Panc1 (cell line): ENCODE measurements at regions not wholly inside any gene's neighbourhood (a gene's known extent, or its start where the extent isn't known, plus 50 kb on each side); places are given as distances from the start of the nearest gene placed in this dataset.

Experiments
- ATAC-seq: fragments of 200-7000 bp; cut with Tn5 transposase; 2 replicates; pipeline ENCODE4 v1.9.1; 2020; ENCODE audit warnings: mild to moderate bottlenecking, moderate library complexity
- BruUV-seq: library from RNA; stranded (reverse); fragments of 400-500 nt; replicated peaks from 2 replicates; lab custom pipeline; 2021; lab: Mats Ljungman, UMichigan
- CTCF ChIA-PET: fragments of 300-600 bp; sonication (Branson Sonifier 250); formaldehyde crosslinking; loops from one replicate; lab custom pipeline; 2022; ENCODE audit warnings: antibody characterized with exemption; lab: Charles Lee
- POLR2A ChIA-PET: fragments of 300-600 bp; sonication (Branson Sonifier 250); formaldehyde crosslinking; loops from one replicate; lab custom pipeline; 2022; ENCODE audit warnings: antibody characterized with exemption; lab: Charles Lee
- DNase-seq: peaks from one replicate; pipeline ENCODE4 v3.0.0-alpha.2; 2010; ENCODE audit warnings: low read depth, low spot score
- H3K27ac ChIP-seq: 2 replicates; pipeline ENCODE4 v1.5.1; 2011; ENCODE audit warnings: mild to moderate bottlenecking, low read length, inconsistent platforms
- H3K27me3 ChIP-seq: fragments of 200-500 bp; sonication (Bioruptor generic); 2 replicates; pipeline ENCODE4 v1.6.0; 2014; ENCODE audit warnings: low read length, inconsistent platforms; ENCODE audit not compliant: control insufficient read depth, insufficient read depth
- H3K36me3 ChIP-seq: fragments of 200-500 bp; sonication (Bioruptor generic); 2 replicates; pipeline ENCODE4 v1.5.1; 2014; ENCODE audit warnings: inconsistent platforms, mild to moderate bottlenecking, low read length, moderate library complexity; ENCODE audit not compliant: control insufficient read depth, insufficient read depth
- H3K4me1 ChIP-seq: 2 replicates; pipeline ENCODE4 v1.5.1; 2011; ENCODE audit warnings: inconsistent platforms, mild to moderate bottlenecking, low read length, moderate library complexity; ENCODE audit not compliant: control insufficient read depth, insufficient read depth
- H3K4me3 ChIP-seq, 2 experiments: 2 replicates each; pipeline ENCODE4 v1.5.1; 2011 to 2012; ENCODE audit warnings: low read depth in 2 of 2, low read length in 2 of 2, mild to moderate bottlenecking in 2 of 2, inconsistent platforms in 1 of 2, moderate library complexity in 1 of 2
- H3K9me3 ChIP-seq: fragments of 200-500 bp; sonication (Bioruptor generic); 2 replicates; pipeline ENCODE4 v1.5.1; 2014; ENCODE audit warnings: low read depth, mild to moderate bottlenecking, inconsistent platforms, low read length, moderate library complexity; ENCODE audit not compliant: control insufficient read depth, insufficient read depth
- POLR2AphosphoS5 ChIP-seq: IDR thresholded peaks from 2 replicates; pipeline ENCODE4 v1.6.1; 2012; ENCODE audit warnings: mild to moderate bottlenecking, low read depth, low read length, moderate library complexity
- REST ChIP-seq, 2 experiments: IDR thresholded peaks; 2 replicates each; pipeline ENCODE4 v1.6.1; 2011 to 2012; ENCODE audit warnings: low read depth in 2 of 2, control low read depth in 1 of 2, low read length in 1 of 2, mild to moderate bottlenecking in 1 of 2, moderate library complexity in 1 of 2; ENCODE audit not compliant: insufficient read depth in 1 of 2
- SIN3A ChIP-seq: IDR thresholded peaks from 2 replicates; pipeline ENCODE4 v1.6.1; 2012; ENCODE audit warnings: low read depth, mild to moderate bottlenecking, low read length, moderate library complexity, borderline replicate concordance; ENCODE audit not compliant: insufficient read depth
- TCF7L2 ChIP-seq: IDR thresholded peaks from 2 replicates; pipeline ENCODE4 v1.6.1; 2011; ENCODE audit warnings: mild to moderate bottlenecking, low read depth, low read length, inconsistent platforms
- in situ Hi-C: cut with HindIII; loops from 2 replicates; pipeline ENCODE4 v1.10.0; 2016; ENCODE audit warnings: low sequenced_read_pairs, low pct_unique_long_range_greater_than_20kb
- intact Hi-C: fragments of 100-400 bp; cut with micrococcal nuclease; formaldehyde crosslinking; loops from one replicate; pipeline ENCODE4 v1.10.0; 2022; ENCODE audit not compliant: unreplicated experiment
- TF ChIP-seq, protein P1 (sequence below): fragments of 450-650 bp; IDR thresholded peaks from 2 replicates; pipeline ENCODE4 v1.5.1; 2017; ENCODE audit warnings: mild to moderate bottlenecking

- in situ Hi-C loops (no loop called here), intact Hi-C loops (no loop called here)
- no TSS peak for BruUV-seq
- TF ChIP-seq TCF7L2: no peak
- no peak for TF ChIP-seq SIN3A
- no peak for TF ChIP-seq REST (IDR thresholded peaks at IDR 0.05; ENCODE audit: insufficient read depth in 1 of 2, low read depth in 2 of 2, low read length in 1 of 2)
- TF ChIP-seq, protein P1, sequence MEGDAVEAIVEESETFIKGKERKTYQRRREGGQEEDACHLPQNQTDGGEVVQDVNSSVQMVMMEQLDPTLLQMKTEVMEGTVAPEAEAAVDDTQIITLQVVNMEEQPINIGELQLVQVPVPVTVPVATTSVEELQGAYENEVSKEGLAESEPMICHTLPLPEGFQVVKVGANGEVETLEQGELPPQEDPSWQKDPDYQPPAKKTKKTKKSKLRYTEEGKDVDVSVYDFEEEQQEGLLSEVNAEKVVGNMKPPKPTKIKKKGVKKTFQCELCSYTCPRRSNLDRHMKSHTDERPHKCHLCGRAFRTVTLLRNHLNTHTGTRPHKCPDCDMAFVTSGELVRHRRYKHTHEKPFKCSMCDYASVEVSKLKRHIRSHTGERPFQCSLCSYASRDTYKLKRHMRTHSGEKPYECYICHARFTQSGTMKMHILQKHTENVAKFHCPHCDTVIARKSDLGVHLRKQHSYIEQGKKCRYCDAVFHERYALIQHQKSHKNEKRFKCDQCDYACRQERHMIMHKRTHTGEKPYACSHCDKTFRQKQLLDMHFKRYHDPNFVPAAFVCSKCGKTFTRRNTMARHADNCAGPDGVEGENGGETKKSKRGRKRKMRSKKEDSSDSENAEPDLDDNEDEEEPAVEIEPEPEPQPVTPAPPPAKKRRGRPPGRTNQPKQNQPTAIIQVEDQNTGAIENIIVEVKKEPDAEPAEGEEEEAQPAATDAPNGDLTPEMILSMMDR: no peak
- no peak for TF ChIP-seq POLR2AphosphoS5
- Histone ChIP-seq H3K36me3 (no peaks in the 10 kb centered on the region), H3K4me1 (no peaks in the 10 kb centered on the region), H3K27ac (no peak overlapping the region), H3K27me3 (no peaks in the 10 kb centered on the region), H3K9me3 (no peaks in the 10 kb centered on the region), H3K4me3 (no peak overlapping the region)
- ChIA-PET CTCF (no interaction called here), POLR2A (no interaction called here)
- DNase-seq (no peak), ATAC-seq (no peak)
These were observed 194.4 kb upstream of the KAZN start for GRCh38 chr1:14403961-14404645.

- no TSS peak for BruUV-seq
- TF ChIP-seq POLR2AphosphoS5 (no peak), REST (IDR thresholded peaks at IDR 0.05; ENCODE audit: insufficient read depth in 1 of 2, low read depth in 2 of 2, low read length in 1 of 2) (no peak), SIN3A (no peak), TCF7L2 (no peak)
- TF ChIP-seq, protein P1: no peak
- Histone ChIP-seq H3K36me3 (no peaks in the 10 kb centered on the region), H3K9me3 (no peaks in the 10 kb centered on the region), H3K27ac (no peak overlapping the region), H3K27me3 (no peaks in the 10 kb centered on the region), H3K4me1 (no peaks in the 10 kb centered on the region), H3K4me3 (no peak overlapping the region)
- ATAC-seq (no peak), DNase-seq (no peak)
- in situ Hi-C loops (no loop called here), intact Hi-C loops (no loop called here)
- POLR2A ChIA-PET: no interaction called here
- CTCF ChIA-PET: no interaction called here
These were observed 193.6 kb upstream of the KAZN start for GRCh38 chr1:14404862-14405301.
